ENCODE measurements at regions not wholly inside any gene's neighbourhood (a gene's known extent, or its start where the extent isn't known, plus 50 kb on each side); places are given as distances from the start of the nearest gene placed in this dataset.

DNA sequence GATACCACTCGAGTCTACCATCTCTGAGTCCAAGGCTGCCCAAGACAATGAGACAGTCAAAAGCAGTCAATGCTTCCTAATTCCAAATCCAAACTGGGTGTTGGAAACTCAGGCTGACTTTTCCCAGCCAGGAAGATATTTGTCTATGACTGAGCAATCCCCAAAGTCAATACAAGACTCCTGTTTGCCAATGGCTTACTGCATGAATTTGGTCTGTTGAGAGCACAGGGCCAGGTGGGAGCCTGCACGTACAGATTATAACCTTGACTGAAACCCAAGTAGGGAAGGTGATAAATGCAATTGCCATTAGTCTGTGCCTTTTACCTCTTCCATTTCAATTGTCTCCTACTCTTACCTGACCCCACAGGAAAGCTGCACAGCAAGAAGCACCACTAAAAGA, 72.6 kb upstream of the PPARGC1A start:
- TF ChIP-seq, protein P1, sequence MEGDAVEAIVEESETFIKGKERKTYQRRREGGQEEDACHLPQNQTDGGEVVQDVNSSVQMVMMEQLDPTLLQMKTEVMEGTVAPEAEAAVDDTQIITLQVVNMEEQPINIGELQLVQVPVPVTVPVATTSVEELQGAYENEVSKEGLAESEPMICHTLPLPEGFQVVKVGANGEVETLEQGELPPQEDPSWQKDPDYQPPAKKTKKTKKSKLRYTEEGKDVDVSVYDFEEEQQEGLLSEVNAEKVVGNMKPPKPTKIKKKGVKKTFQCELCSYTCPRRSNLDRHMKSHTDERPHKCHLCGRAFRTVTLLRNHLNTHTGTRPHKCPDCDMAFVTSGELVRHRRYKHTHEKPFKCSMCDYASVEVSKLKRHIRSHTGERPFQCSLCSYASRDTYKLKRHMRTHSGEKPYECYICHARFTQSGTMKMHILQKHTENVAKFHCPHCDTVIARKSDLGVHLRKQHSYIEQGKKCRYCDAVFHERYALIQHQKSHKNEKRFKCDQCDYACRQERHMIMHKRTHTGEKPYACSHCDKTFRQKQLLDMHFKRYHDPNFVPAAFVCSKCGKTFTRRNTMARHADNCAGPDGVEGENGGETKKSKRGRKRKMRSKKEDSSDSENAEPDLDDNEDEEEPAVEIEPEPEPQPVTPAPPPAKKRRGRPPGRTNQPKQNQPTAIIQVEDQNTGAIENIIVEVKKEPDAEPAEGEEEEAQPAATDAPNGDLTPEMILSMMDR (IDR thresholded peaks at IDR 0.05): no peak
- TF ChIP-seq POLR2A (IDR thresholded peaks at IDR 0.05): no peak
